HUES6 (cell line): ENCODE measurements at regions not wholly inside any gene's neighbourhood (a gene's known extent, or its start where the extent isn't known, plus 50 kb on each side); places are given as distances from the start of the nearest gene placed in this dataset.
"Not testable (repeated sequence)": the region's sequence is repeated elsewhere in the genome, so short reads cannot be mapped to it uniquely, and the experiment has no call there.

ENCODE experiments used
- H3K27ac ChIP-seq: 2 replicates; pipeline ENCODE4 v1.7.0; 2013; ENCODE audit warnings: low read depth, mild to moderate bottlenecking, low read length, inconsistent platforms
- H3K27me3 ChIP-seq: 2 replicates; pipeline ENCODE4 v1.6.1; 2013; ENCODE audit warnings: low read length; ENCODE audit not compliant: control insufficient read depth, insufficient read depth
- H3K36me3 ChIP-seq: 2 replicates; pipeline ENCODE4 v1.6.1; 2013; ENCODE audit warnings: low read length; ENCODE audit not compliant: control insufficient read depth, insufficient read depth
- H3K4me1 ChIP-seq: 2 replicates; pipeline ENCODE4 v1.6.1; 2013; ENCODE audit warnings: low read length; ENCODE audit not compliant: control insufficient read depth, insufficient read depth
- H3K4me3 ChIP-seq: 2 replicates; pipeline ENCODE4 v1.5.1; 2013; ENCODE audit warnings: low read depth, low read length
- H3K9ac ChIP-seq: one replicate; pipeline ENCODE4 v1.6.1; 2013; ENCODE audit warnings: mild to moderate bottlenecking, low read length
- H3K9me3 ChIP-seq: 2 replicates; pipeline ENCODE4 v1.6.1; 2013; ENCODE audit warnings: low read depth, low read length; ENCODE audit not compliant: control insufficient read depth, insufficient read depth

DNA sequence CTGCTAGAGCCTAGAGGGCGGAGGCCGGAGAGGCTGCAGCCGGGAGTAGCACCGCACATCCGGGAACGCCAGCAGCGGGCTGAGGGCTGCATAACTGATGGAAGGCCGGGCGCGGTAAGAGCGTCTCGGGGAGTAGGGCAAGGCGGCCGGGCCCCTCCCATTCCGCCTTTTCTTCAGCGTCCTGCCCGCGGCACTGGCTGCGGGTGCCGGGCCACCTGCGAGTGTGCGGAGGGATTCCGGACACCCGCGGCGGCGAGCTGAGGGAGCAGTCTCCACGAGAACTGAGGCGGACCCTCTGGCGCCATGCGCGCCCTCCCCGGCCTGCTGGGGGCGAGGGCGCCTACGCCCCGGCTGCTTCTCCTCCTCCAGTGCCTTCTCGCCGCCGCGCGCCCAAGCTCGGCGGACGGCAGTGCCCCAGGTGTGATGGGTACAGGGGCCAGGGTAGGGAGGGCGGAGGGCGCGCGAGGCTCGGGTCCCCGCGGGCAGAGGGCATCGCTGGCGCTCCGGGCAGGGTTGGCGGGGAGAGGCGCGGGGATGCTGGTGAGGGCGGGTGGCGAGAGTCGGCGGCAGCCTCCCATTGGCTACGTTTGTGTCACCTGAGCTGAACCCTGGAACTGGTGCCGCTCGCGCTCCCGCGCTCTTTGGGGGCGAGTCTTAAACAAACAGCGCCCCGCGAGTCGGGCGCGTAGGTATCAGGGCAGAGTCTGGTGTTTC, 334.4 kb downstream of the SRGAP2C start:
- H3K4me3 ChIP-seq, result peak overlapping the region; percentile 79
- H3K27me3 ChIP-seq, result peaks cover 3% of the 10 kb centered on the region; the same call in 1 of the 2 replicates
- 0 out of 2 replicates have a peak, but pooled peaks cover 3% of the 10 kb centered on the region for H3K9me3 ChIP-seq
- H3K36me3 ChIP-seq, result no peaks in the 10 kb centered on the region
- peak overlapping the region; percentile 60; the same call in 1 of the 2 replicates for H3K27ac ChIP-seq
- H3K9ac ChIP-seq, result peak overlapping the region; percentile 87
- peaks cover 6% of the 10 kb centered on the region; the same call in 1 of the 2 replicates for H3K4me1 ChIP-seq

- not testable (repeated sequence) for H3K27me3 ChIP-seq, H3K27ac ChIP-seq, H3K4me1 ChIP-seq, H3K36me3 ChIP-seq, H3K9me3 ChIP-seq
- Histone ChIP-seq H3K9ac (peak overlapping the region; percentile 87), H3K4me3 (peak overlapping the region; percentile 79)
Measured at GRCh38 chr1:121519756-121520286, 335.0 kb downstream of the SRGAP2C start.

- H3K4me3 ChIP-seq, result no peak overlapping the region
- no peak overlapping the region for H3K9ac ChIP-seq
- H3K27me3 ChIP-seq, result peaks cover 3% of the 10 kb centered on the region; the same call in 1 of the 2 replicates
- H3K36me3 ChIP-seq, result no peaks in the 10 kb centered on the region
- H3K27ac ChIP-seq, result no peak overlapping the region
- peaks cover 6% of the 10 kb centered on the region; the same call in 1 of the 2 replicates for H3K4me1 ChIP-seq
- H3K9me3 ChIP-seq, result no peaks in the 10 kb centered on the region
Measured at GRCh38 chr1:121522061-121522759, 337.4 kb downstream of the SRGAP2C start.

DNA sequence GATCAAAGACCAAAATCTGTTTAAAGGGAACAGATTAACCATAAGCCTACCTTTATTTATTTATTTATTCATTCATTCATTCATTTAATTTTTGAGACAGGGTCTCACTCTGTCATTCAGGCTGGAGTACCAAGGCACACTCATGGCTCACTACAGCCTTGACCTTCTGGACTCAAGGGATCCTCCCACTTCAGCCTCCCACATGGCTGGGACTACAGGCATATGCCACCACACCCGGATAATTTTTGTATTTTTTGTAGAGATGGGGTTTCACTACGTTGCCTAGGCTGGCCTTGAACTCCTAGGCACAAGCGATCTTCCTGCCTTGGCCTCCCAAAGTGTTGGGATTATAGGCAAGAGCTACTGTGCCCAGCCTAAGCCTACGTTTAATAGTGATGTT, 338.3 kb downstream of the SRGAP2C start:
- not testable (repeated sequence) for H3K9me3 ChIP-seq, H3K4me3 ChIP-seq, H3K27ac ChIP-seq, H3K4me1 ChIP-seq, H3K9ac ChIP-seq, H3K27me3 ChIP-seq, H3K36me3 ChIP-seq

DNA sequence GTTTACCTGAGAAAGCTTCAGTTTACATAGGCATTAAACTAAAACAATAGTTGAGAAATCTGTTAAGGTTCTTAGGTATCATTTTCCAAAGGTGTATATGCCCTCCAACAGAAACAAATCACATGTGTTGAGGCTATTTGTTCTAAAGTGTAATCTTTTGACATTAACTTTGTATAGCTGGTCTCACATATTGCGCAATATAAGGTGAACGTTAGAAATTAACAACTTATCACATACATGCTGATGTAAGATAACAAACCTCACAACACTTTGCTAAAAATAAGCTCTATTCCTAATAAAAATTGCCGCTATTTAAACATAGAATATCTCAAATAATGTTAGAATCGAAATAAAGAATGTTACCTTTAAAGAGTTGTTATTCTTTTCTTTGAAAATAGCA, 340.6 kb downstream of the SRGAP2C start:
- Histone ChIP-seq H3K36me3 (no peaks in the 10 kb centered on the region), H3K27me3 (no peaks in the 10 kb centered on the region; the same call in 1 of the 2 replicates), H3K4me1 (no peaks in the 10 kb centered on the region), H3K9me3 (no peaks in the 10 kb centered on the region), H3K4me3 (no peak overlapping the region), H3K27ac (no peak overlapping the region), H3K9ac (no peak overlapping the region)

DNA sequence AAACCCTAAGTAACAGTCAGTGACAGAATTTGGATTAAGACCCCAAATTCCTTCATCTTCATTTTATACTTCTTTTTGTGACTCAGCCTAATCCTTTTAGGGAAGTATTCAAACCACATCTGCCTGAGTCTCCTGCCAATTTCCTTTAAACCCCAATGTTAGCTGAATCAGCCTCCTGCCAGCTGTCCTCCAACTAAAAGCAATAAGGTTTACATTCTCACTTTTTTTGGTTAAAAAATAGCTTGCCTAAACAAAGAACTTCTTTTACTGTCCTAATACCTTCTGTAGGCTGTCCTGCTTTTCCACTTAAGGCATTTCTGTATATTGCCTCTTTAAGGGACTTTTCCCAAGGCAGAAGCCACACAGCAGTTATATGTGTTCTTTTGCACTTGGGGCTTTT, 344.2 kb downstream of the SRGAP2C start:
- not testable (repeated sequence) for H3K4me3 ChIP-seq, H3K27me3 ChIP-seq, H3K4me1 ChIP-seq, H3K9ac ChIP-seq, H3K27ac ChIP-seq, H3K36me3 ChIP-seq, H3K9me3 ChIP-seq

DNA sequence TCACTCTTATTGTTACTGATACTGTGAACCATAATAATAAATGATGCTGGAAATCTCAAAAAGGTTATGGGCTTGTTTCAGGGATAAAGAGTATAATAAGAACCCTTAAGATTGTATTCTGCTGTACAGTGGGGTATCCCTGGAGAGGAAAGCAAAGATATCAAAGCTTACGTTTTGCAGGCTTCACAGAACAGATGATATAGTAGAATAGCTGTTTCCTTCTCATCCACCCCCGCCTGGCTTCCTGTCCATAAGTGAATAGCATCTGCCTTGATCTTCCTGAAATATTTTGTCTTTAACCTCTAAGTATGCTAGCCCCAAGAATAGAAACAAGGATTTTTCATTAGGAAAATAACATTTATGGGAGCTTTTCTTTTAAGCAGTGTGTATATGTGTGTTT, 345.3 kb downstream of the SRGAP2C start:
- H3K27ac ChIP-seq, H3K9ac ChIP-seq, H3K4me3 ChIP-seq, H3K36me3 ChIP-seq, H3K9me3 ChIP-seq, H3K27me3 ChIP-seq, H3K4me1 ChIP-seq: not testable (repeated sequence)

- H3K36me3 ChIP-seq, H3K27ac ChIP-seq, H3K27me3 ChIP-seq, H3K9ac ChIP-seq, H3K4me3 ChIP-seq, H3K4me1 ChIP-seq, H3K9me3 ChIP-seq: not testable (repeated sequence)
Measured at GRCh38 chr1:121531747-121532146, 347.0 kb downstream of the SRGAP2C start.

DNA sequence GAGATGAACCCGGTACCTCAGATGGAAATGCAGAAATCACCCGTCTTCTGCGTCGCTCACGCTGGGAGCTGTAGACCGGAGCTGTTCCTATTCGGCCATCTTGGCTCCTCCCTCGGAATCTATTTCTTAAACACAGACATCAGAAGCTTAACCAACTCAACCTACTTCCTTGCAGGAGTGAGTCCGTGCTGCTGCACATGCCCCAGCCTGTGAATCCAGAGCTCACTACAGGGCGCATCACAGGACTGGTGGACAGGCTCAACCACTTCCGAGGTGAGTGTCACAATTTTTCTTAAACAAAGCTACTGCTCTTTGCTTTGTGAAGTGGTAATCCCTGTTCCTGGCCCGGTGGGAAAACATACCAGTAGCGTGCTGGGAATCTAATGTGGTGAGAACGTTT, 353.4 kb downstream of the SRGAP2C start:
- H3K27me3 ChIP-seq, H3K4me1 ChIP-seq, H3K27ac ChIP-seq, H3K9me3 ChIP-seq, H3K36me3 ChIP-seq: not testable (repeated sequence)
- Histone ChIP-seq H3K4me3 (peak overlapping the region; percentile 61), H3K9ac (peak overlapping the region; percentile 49)

GRCh38 chr1:121538943-121539575, 354.3 kb downstream of the SRGAP2C start:
- Histone ChIP-seq H3K4me1 (no peaks in the 10 kb centered on the region), H3K4me3 (peak overlapping the region; percentile 61), H3K9ac (no peak overlapping the region)

DNA sequence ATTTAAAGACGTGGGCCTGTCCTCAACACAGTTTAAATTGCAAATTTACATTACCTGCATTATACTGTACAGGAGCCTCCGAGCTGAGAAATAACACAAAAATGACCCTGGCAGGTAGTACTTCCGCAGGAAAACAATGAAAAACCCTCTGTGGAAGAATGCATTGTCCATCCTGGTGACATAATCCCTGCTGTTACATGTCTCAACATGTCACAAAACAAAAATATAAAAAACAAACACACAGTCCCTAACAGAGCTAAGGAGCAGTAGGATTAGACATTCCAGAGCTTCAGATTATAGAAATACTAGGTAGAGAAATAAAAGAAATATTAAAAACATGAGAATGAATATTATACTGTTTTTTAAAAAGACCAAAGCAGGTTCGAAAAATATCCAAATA, 359.2 kb downstream of the SRGAP2C start:
- H3K9me3 ChIP-seq, H3K4me1 ChIP-seq, H3K9ac ChIP-seq, H3K36me3 ChIP-seq, H3K4me3 ChIP-seq, H3K27ac ChIP-seq, H3K27me3 ChIP-seq: not testable (repeated sequence)

More at GRCh38 chr1:121538943-121539575, 354.3 kb downstream of the SRGAP2C start:
- Histone ChIP-seq H3K27ac (no peak overlapping the region), H3K9me3 (peaks cover 3% of the 10 kb centered on the region; the same call in 1 of the 2 replicates), H3K27me3 (no peaks in the 10 kb centered on the region), H3K36me3 (no peaks in the 10 kb centered on the region)
